ENCODE measurements at regions not wholly inside any gene's neighbourhood (a gene's known extent, or its start where the extent isn't known, plus 50 kb on each side); places are given as distances from the start of the nearest gene placed in this dataset.
A peak's percentile ranks its signal among the peaks of the same experiment; 100 is the strongest.

DNA sequence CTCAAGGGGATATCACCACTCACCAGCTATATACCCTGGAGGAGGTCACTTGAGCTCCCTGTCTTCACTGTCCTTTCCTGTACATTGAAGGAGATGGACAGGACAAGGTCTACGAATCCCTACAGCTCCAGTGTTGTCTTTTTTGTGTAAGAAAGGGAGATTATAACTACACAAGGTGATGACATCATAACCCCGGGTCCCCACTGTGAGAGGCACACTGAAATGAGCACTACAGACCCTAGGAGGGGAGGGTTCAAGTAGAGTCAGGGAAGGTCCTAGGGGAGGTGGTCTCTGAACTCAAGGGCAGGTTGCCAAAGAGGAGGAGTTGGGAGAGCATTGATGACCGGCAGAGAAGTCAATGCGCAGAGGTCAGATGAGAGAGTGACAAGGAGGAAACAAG, 108.3 kb upstream of the SLC14A2 start:
- TF ChIP-seq POLR2A (IDR thresholded peaks at IDR 0.05) = no peak
- TF ChIP-seq, protein P1, sequence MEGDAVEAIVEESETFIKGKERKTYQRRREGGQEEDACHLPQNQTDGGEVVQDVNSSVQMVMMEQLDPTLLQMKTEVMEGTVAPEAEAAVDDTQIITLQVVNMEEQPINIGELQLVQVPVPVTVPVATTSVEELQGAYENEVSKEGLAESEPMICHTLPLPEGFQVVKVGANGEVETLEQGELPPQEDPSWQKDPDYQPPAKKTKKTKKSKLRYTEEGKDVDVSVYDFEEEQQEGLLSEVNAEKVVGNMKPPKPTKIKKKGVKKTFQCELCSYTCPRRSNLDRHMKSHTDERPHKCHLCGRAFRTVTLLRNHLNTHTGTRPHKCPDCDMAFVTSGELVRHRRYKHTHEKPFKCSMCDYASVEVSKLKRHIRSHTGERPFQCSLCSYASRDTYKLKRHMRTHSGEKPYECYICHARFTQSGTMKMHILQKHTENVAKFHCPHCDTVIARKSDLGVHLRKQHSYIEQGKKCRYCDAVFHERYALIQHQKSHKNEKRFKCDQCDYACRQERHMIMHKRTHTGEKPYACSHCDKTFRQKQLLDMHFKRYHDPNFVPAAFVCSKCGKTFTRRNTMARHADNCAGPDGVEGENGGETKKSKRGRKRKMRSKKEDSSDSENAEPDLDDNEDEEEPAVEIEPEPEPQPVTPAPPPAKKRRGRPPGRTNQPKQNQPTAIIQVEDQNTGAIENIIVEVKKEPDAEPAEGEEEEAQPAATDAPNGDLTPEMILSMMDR (IDR thresholded peaks at IDR 0.05) = no peak
- H3K4me3 ChIP-seq = no peak overlapping the region
- DNase-seq = no peak
- H3K9me3 ChIP-seq = no peaks in the 10 kb centered on the region
- H3K36me3 ChIP-seq = no peaks in the 10 kb centered on the region
- intact Hi-C loops (cut with DNase I; ENCODE audit: low total_unique reads) = no loop called here
- no peak overlapping the region for H3K27ac ChIP-seq
- H3K27me3 ChIP-seq = no peaks in the 10 kb centered on the region
- H3K4me1 ChIP-seq = no peaks in the 10 kb centered on the region

DNA sequence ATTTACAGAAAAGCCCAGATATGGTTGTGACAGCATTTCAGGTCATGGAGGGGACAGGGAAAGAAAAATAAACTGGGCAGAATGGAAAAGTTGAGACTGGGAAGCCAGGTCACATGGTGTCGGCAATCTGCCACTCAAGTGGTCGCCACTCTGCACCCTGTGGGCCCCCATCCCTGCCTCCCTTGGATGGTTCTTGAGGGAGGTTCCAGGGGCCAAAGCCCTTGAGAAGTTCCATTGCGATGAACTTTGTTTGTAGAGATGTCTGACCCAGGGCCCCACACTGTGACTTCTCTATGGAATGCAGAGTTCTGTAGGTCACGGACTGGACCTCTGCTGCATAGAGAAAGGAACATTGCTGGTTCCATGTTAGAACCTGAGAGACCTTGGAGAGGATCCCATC, 105.7 kb upstream of the SLC14A2 start:
- H3K4me1 ChIP-seq = no peaks in the 10 kb centered on the region
- H3K27ac ChIP-seq = no peak overlapping the region
- TF ChIP-seq, protein P1 (IDR thresholded peaks at IDR 0.05) = no peak
- TF ChIP-seq POLR2A (IDR thresholded peaks at IDR 0.05) = no peak
- H3K36me3 ChIP-seq = no peaks in the 10 kb centered on the region
- no peak overlapping the region for H3K4me3 ChIP-seq
- DNase-seq = no peak
- intact Hi-C loops (cut with DNase I; ENCODE audit: low total_unique reads) = no loop called here
- no peaks in the 10 kb centered on the region for H3K9me3 ChIP-seq
- no peaks in the 10 kb centered on the region for H3K27me3 ChIP-seq

GRCh38 chr18:45510656-45511055, 104.6 kb upstream of the SLC14A2 start:
- H3K27me3 ChIP-seq = no peaks in the 10 kb centered on the region
- intact Hi-C loops (cut with DNase I; ENCODE audit: low total_unique reads) = no loop called here
- TF ChIP-seq POLR2A (IDR thresholded peaks at IDR 0.05) = no peak
- TF ChIP-seq, protein P1 (IDR thresholded peaks at IDR 0.05) = no peak

GRCh38 chr18:45512363-45512953, 102.8 kb upstream of the SLC14A2 start:
- Histone ChIP-seq H3K27me3 (no peaks in the 10 kb centered on the region), H3K36me3 (no peaks in the 10 kb centered on the region), H3K9me3 (no peaks in the 10 kb centered on the region), H3K4me1 (peaks cover 0 to 2% of the 10 kb centered on the region in 2 donors), H3K4me3 (no peak overlapping the region), H3K27ac (no peak overlapping the region)
- intact Hi-C loops (cut with DNase I; ENCODE audit: low total_unique reads) = no loop called here
- no peak for TF ChIP-seq POLR2A (IDR thresholded peaks at IDR 0.05)
- TF ChIP-seq, protein P1 (IDR thresholded peaks at IDR 0.05) = no peak
- no peak for DNase-seq

More at GRCh38 chr18:45510656-45511055, 104.6 kb upstream of the SLC14A2 start:
- Histone ChIP-seq H3K4me1 (no peaks in the 10 kb centered on the region), H3K9me3 (no peaks in the 10 kb centered on the region), H3K4me3 (no peak overlapping the region), H3K27ac (no peak overlapping the region), H3K36me3 (no peaks in the 10 kb centered on the region)
- DNase-seq = no peak

- H3K4me1 ChIP-seq = peaks cover 2 to 6% of the 10 kb centered on the region in 2 donors
- no peak for TF ChIP-seq POLR2A (IDR thresholded peaks at IDR 0.05)
- TF ChIP-seq, protein P1 (IDR thresholded peaks at IDR 0.05) = no peak
- peak; percentile 43 to 56 for DNase-seq
- H3K27ac ChIP-seq = peak overlapping the region; percentile 20 to 70
- H3K36me3 ChIP-seq = no peaks in the 10 kb centered on the region
- intact Hi-C loops (cut with DNase I; ENCODE audit: low total_unique reads) = no loop called here
- no peaks in the 10 kb centered on the region for H3K27me3 ChIP-seq
- H3K9me3 ChIP-seq = no peaks in the 10 kb centered on the region
- no peak overlapping the region for H3K4me3 ChIP-seq
These were observed 98.0 kb upstream of the SLC14A2 start for GRCh38 chr18:45517181-45517741.
